Peyer's patch (tissue), 4 donors: ENCODE measurements at regions not wholly inside any gene's neighbourhood (a gene's known extent, or its start where the extent isn't known, plus 50 kb on each side); places are given as distances from the start of the nearest gene placed in this dataset.

Source experiments
- POLR2A ChIP-seq, 2 donors: fragments of 450-650 bp; IDR thresholded peaks; one replicate each; pipeline ENCODE4 v1.5.1; 2017; ENCODE audit warnings: antibody characterized with exemption in 2 of 2, mild to moderate bottlenecking in 2 of 2, moderate library complexity in 2 of 2
- TF ChIP-seq, protein P1 (sequence below), 6 experiments: fragments of 450-650 bp in 4 of 6; fragments of 200-600 bp in 2 of 6; sonication (generic) in 1 of 6; IDR thresholded peaks; one replicate each; pipeline ENCODE4 v1.5.1; 2017 to 2019; ENCODE audit warnings: antibody characterized with exemption in 6 of 6, mild to moderate bottlenecking in 3 of 6, moderate library complexity in 1 of 6

DNA sequence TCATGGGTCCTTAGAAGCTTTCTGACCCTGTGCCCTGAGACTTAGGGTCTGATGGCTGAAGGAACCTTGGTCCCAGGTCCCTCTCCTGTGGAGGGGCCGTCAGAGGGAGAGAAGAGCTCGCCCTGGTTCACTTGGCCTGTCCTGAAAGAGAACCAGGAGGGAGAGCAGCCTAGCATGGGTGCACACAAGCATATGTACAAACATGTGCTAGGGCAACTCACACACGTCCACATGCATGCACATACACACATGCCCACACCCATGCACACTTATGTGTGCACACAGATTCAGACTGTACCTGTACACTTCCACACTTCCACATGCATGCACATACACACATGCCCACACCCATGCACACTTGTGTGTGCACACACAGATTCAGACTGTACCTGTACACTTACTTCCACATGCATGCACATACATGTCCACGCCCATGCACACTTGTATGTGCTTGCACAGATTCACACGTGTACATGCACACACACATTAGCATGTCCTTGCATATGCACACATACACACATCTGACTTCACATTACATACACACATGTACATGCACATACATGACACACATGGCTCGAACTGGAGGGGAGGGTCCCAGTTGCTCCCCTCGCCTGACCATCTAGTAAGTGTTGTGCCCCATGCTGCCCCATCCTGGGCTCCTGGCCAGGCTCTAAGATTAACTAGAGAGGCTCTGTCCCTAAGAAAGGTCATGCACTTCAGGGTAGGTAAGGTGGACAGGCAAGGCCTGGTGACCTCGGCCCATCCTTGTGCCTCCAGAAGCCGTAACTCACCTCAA is 122.0 kb downstream of the METRNL start:
- TF ChIP-seq, protein P1, sequence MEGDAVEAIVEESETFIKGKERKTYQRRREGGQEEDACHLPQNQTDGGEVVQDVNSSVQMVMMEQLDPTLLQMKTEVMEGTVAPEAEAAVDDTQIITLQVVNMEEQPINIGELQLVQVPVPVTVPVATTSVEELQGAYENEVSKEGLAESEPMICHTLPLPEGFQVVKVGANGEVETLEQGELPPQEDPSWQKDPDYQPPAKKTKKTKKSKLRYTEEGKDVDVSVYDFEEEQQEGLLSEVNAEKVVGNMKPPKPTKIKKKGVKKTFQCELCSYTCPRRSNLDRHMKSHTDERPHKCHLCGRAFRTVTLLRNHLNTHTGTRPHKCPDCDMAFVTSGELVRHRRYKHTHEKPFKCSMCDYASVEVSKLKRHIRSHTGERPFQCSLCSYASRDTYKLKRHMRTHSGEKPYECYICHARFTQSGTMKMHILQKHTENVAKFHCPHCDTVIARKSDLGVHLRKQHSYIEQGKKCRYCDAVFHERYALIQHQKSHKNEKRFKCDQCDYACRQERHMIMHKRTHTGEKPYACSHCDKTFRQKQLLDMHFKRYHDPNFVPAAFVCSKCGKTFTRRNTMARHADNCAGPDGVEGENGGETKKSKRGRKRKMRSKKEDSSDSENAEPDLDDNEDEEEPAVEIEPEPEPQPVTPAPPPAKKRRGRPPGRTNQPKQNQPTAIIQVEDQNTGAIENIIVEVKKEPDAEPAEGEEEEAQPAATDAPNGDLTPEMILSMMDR (IDR thresholded peaks at IDR 0.05), result no peak
- no peak for TF ChIP-seq POLR2A (IDR thresholded peaks at IDR 0.05)
